Retinal pigment epithelial cell (primary cell): ENCODE measurements at regions not wholly inside any gene's neighbourhood (a gene's known extent, or its start where the extent isn't known, plus 50 kb on each side); places are given as distances from the start of the nearest gene placed in this dataset.

ENCODE experiments used
- DNase-seq: peaks from one replicate; pipeline ENCODE4 v3.0.0-alpha.2; 2010; ENCODE audit warnings: low read depth
- H3K4me3 ChIP-seq: 2 replicates; pipeline ENCODE4 v1.5.1; 2011; ENCODE audit warnings: mild to moderate bottlenecking, low read length, control low read depth, moderate library complexity
- CTCF ChIP-seq: conservative IDR thresholded peaks from 2 replicates; pipeline ENCODE4 v1.5.1; 2011; ENCODE audit warnings: low read depth, low read length, control low read depth, inconsistent platforms

DNA sequence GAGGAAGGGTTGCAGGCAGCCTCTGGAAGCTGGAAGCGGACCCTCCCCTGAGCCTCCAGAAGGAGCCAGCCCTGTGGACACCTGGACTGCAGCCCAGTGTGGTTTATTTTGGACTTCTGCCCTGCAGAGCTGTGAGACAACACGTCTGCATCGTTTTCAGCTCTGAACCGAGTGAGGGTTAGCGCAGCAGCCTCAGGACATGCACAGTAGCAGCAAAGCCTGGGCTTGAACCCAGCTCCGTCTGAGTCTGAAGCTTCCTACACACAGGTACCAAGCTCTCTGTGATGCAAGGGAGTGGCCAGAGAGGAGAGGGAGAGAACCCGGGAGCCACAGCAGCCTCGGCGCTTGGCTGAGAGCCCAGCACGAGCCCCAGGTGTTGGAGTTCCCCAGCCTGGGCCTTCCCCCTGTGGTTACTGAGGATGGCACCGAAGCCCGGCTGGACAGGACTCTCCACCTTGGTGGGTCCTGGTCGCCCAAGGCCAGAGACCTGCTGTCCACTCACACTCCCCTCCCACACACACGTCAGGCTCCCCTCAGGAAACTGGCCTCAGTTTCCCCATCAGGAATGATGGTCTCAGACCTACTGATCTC lies 128.2 kb downstream of the OLFM1 start:
- no peak for TF ChIP-seq CTCF
- H3K4me3 ChIP-seq = no peak overlapping the region

DNA sequence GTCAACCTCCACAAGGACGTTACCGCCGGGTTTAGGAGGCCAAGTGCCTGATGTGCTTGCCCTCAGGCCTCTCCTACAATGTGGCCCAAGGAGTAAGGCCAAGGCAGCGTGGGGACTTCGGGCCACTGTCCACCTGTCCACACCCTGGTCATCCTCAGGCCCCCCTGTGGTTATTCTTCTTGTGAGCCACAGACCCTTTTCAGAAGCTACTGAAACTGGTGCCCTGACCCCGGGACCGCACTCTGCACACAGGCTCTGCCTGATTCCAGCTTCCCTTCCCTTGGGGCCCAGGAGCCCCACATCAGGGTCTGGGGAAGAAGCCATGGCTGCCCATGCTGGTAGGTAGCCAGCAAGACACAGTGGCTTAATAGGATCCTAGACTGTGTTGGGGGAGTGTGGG lies 128.8 kb downstream of the OLFM1 start:
- no peak overlapping the region for H3K4me3 ChIP-seq
- no peak for TF ChIP-seq CTCF
- DNase-seq = no peak

More for the DNA sequence above, 128.2 kb downstream of the OLFM1 start:
- no peak for DNase-seq

- H3K4me3 ChIP-seq = no peak overlapping the region
- TF ChIP-seq CTCF = no peak
- DNase-seq = no peak
Measured at GRCh38 chr9:135216791-135217441, 129.4 kb downstream of the OLFM1 start.

GRCh38 chr9:135217836-135218235 lies 130.4 kb downstream of the OLFM1 start:
- H3K4me3 ChIP-seq = no peak overlapping the region
- no peak for TF ChIP-seq CTCF
- DNase-seq = no peak

GRCh38 chr9:135218331-135219225 lies 131.1 kb downstream of the OLFM1 start:
- TF ChIP-seq CTCF = no peak
- H3K4me3 ChIP-seq = no peak overlapping the region
- no peak for DNase-seq

- no peak for DNase-seq
- no peak for TF ChIP-seq CTCF
- no peak overlapping the region for H3K4me3 ChIP-seq
Measured at GRCh38 chr9:135219676-135220600, 132.5 kb downstream of the OLFM1 start.
